HG02973 (cell line): ENCODE measurements at regions not wholly inside any gene's neighbourhood (a gene's known extent, or its start where the extent isn't known, plus 50 kb on each side); places are given as distances from the start of the nearest gene placed in this dataset.

Experiments
- ATAC-seq: cut with Tn5 transposase; IDR thresholded peaks from one replicate; pipeline ENCODE4 v1.9.1; 2021; ENCODE audit warnings: moderate library complexity; ENCODE audit not compliant: unreplicated experiment

DNA sequence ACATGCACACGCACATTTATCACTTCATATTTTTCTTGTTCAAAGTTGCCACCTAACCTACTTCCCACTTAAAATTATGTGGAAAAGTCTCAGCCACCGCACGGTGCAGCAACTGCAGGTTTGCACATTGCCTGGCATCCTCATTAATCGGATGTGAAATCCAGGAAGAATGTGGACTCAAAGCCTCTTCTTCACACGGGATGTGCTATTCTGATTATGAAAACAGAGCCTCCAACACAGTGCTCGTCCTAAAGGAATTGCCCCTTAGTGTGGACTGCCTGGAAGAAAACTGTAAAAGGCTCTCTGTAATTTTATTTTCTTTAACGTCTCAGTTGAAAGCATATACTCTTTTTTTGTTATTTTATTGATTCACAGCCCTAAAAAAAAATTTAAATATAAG, 1303.5 kb downstream of the EFNB2 start:
- ATAC-seq = no peak

DNA sequence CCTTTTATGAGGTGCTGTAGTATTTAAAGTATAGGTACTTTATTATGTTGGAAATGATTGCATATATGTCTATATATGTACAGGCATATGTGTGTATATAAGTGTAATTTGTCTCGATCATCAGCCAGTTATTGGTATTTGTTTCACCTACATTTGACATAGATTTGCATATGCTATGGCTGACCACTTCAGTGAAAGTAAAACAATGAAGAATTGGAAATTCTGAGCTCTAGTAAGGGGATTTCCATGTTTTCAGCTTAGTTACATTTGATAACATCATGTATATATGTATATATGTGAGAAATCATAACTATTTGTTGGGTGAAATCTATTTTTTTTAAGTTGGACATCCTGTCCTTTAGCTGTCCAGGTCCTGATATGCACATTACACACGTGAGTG, 1303.9 kb downstream of the EFNB2 start:
- no peak for ATAC-seq

DNA sequence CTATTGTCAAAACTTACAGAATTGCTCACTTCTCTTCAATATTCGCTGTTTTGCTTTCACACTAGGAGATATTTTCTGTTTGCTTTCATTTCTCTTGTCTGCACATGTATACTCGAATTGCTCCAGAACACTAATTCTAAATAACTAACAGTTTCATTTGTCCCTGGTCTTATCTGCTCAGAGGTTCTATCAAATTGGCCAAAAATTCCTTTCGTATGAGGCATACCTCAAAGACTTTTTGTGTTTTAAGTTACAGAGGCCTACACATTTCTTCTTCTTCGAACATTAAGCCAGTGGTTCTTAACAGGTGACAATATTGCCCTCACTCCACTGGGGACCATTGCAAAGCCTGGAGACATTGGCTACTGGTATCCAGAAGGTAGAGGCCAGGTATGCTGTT, 1314.6 kb downstream of the EFNB2 start:
- ATAC-seq = no peak

DNA sequence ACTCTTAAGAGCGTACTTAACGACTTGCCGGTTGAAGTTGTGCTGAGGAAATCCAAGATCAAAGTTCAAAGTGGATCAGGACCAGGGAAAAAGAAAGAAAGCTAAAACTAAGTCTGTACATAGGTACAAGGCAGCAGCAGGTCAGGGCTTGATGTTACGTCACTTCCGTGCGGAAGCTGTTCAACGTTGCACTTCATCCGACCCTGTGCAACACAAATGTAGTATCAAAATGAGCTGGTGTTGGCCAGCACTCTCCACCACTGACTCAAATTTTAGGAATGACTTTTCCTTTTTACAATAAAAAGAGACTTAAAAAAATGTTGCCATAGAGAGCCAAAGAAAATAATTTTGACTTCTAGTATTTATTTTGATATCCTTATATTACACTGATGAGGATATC, 1315.4 kb downstream of the EFNB2 start:
- ATAC-seq = no peak

DNA sequence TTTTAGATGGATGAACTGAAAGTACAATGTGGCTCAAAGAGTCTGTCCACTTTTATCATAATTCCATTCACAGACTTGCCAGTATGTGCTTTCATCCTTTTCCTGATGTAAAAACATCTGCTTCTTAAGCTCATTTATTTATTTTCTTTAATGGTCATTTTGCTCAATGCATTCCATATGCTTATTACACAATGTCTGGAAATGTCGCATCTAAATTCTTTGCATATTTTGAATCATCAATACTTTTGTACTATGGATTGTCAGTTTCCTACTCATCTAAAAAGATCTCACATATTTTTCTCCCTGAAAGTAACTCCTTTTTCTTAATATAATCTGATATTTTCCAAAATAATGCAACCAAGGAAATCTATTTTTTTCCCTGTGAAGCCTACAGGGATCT, 1315.8 kb downstream of the EFNB2 start:
- ATAC-seq = no peak

DNA sequence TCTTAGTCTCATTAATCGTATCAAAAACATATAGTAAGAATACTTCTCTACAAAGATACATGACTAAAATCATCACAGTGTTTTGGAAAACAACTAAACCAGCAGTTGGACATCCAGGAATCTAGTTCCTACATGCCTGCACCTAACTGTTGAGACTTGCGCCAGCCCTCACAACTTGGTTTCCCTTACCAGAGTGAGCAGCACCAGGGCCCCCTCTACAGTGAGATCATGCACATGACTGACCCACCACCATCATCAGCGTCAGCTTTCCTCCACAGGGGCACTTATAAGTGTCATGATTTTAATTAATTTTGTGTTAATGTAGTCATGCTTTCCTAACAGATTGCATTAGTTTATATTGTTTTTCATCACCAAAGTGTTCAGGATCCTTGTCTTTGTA, 1322.0 kb downstream of the EFNB2 start:
- ATAC-seq = no peak

DNA sequence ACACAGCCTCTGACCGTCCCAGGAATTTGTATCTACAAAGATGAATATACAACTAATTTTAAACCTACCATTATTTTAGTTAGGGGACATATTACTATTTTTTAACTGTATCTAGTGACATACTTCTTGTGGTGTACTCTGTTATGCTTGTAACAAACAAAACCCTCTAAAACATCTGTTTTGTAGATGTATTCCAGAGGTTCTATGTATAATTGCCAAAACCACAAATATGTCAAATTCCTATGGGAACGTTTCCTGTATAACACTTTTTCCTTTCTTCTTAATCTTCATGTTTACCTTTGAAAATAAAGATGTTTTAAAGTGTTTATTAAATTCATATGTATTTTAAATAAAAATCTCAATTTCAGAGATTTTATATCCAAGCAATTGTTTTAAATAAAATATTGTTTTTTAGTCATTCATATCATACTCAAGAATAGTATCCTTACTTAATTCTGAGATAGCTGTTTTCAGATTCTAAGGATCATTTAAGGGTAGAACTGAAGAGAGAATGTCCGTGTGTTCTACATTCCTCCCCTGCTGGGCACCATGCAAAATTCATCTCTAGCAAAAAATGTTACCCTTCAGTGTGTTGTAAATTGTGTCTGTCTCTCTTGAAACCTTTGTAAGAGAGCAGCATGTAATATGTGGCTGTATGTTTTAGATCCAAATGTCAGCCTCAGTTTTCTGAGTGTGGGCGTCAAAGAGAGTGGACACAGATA, 1327.7 kb downstream of the EFNB2 start:
- ATAC-seq = no peak

DNA sequence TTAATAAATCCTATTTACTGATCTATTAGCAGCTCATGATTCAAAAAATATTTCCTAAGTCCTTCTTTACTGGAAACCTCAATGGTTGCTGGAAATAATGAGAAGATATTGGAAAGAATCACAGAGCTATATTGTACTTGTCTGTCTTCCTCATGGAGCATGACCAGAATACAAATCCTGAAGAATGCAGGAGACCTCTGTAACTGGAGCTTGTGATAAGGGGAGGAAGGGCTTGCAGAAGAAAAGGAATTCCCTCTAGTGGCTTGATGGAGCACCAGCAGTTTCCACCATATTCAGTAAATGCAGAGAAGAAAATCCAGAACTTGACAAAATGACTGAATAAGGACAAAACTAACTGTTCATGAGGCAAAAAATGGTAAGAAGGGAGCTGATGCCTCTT, 1333.1 kb downstream of the EFNB2 start:
- no peak for ATAC-seq

DNA sequence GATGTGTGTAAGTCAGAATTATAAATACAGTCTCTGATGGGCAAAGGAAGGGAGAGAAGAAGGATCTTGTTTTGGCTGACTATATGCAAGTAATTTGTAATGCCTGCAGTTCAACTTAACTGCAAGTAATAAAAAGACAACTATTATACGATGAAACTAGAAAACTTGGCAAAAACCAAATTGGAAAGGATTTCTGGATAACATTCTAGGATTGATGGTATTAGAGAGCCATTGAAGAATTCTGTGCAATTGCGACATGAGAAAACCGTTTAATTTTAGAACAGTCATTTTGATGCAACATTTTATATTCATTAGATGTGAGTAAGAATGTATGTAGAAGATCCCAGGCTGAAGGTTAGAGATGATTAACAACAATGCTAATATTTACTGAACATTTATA, 1334.1 kb downstream of the EFNB2 start:
- no peak for ATAC-seq

DNA sequence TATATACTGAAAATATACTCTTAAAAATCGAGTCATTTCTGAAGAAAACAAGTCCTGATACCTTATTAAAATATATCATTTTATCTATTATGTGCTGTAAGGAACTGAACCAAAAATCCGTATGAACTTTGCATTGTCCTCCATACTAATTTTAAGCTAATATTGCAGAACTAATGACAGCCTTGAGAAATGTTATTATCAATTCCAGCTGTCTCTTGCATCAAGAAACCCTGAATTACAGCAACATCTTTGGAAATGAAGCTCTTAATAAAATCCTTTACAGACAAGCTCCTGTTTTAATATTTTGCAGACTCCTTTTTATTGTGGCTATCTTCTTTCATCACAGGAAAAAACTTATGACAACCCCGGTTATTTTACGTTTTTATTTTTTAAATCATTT, 1335.3 kb downstream of the EFNB2 start:
- ATAC-seq = no peak

DNA sequence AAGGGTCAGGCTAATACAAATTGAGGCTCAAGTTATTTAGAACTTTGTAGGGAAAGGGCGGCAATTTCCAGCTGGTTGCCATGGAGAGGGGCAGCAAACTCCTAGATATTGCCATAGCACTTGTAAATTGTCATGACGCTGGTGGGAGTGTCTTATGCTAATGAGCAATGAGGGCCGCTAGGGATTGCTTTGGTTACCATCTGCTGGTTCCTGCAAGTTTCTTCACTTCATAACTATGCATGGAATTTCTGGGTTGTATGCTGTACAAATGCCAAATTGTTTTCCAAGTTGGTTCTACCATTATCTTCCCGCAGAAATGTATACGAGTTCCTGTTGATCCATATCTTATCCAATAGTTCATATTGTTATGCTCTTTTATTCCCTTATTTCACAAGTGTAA, 1339.4 kb downstream of the EFNB2 start:
- ATAC-seq = no peak

DNA sequence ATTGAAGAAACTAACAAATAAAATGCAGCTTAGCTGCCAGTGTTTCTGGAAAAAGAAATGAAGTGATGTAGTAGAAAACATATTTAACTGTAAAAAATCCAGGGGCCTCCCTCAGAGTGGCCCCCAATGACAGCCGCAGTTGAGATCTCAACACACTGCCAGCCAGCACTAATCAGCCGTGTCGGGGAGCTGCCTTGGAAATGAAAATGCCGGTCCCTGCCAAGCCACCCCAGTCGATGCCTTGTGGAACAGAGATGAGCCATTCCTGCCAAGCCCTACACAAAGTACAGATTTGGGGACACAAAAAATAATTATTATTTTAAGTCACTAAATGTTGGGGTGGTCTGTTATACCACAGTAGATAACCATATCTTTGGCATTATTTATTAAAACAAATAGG, 1342.4 kb downstream of the EFNB2 start:
- no peak for ATAC-seq

DNA sequence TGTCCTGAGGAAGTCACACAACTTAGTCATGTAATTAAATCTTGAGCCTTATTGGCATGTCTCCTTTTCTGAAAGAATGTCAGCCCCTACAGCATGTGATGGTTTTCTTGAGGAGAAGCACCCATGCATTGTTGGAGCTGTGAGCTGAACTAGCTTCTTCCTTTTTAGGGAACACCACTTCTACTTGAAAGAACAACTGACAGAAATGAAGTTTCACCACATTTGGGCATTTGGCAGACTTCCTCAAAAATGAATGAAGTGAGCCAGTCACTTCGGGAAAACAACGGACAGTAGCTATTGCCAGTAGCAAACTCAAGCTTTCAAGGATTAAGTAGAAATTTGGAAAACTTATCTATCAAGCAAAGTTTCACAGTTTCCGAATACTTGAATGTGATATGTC, 1351.3 kb downstream of the EFNB2 start:
- no peak for ATAC-seq

DNA sequence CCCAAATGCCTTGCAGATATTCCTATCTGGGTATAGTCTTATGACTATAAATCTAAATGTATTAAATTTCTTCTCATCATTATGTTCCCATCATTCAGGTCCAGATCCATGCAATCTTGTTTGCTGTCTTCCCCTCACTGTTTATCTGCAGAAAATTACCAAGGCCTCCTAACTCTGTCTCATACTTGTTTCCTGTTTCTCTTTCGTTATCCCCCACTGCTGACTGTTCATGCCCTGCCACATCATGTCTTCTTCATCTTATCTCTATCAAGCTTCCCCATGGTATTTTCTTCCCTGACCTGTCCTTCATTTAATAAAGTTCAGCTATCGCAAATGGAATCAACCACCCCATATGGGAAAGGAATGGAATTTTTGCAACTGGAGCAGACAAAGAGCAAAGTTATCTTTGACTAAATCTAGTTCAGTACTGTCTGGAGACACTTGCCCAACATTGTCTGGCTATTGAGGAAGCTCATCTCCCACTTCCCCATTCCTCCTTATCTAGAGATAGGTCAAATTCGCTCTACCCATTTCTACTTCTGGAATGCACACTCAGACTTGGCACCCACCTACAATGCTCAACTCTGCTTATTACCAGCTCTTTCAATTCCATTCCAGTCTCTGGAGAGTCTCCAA, 1358.1 kb downstream of the EFNB2 start:
- ATAC-seq = no peak

DNA sequence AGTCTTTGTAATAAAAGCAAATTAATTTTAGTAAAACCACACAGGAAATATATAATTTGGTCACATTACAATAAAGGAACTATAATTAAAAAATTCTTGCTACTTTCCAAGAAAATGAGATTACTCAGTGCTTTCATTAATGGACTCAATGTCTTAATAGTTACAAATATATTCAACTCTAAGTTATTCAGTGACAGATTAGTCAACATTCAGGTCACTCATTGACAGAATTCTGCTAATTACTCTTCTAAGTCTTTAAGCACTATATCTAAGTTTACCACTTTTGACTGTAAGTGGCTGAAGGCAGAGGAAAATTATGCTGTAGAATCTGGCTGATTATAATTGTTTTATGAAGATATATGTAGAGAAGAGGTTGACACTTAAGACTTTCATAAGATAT, 1365.0 kb downstream of the EFNB2 start:
- ATAC-seq = no peak

DNA sequence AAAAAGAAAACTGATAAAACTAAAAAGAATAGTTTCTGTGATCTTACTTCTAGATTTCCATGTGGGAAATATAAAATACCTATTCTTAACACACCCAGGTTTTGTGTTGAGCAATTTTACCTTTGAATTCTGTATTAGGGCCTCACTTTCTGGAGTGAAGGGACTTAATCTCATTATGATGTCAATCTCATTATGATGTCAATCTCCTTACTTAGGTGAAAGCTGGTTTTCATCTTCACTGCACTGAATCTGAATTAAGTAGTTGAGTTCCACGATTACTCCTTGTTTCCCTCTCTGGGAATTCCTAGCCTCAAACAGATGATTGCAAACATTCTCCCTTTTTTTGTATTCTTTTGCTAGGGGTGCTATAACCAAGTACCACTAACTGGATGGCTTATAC, 1367.2 kb downstream of the EFNB2 start:
- no peak for ATAC-seq

DNA sequence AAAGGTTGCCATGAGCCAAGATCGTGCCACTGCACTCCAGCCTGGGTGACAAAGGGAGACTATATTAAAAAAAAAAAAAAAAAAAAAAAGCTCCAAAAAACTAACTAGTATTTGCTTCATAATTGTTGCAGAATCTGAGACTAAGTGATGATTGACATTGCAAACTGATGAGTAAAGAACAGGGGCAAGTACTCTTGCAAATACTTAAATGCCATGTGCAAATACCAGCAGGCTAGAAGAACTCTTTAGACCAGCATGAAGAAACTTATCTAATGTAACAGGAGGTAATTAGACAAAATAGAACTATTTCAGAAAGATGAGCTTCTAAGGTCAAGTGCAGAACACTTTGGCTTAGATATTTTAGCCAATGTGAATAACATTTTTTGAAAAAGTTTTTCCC, 1368.1 kb downstream of the EFNB2 start:
- no peak for ATAC-seq

DNA sequence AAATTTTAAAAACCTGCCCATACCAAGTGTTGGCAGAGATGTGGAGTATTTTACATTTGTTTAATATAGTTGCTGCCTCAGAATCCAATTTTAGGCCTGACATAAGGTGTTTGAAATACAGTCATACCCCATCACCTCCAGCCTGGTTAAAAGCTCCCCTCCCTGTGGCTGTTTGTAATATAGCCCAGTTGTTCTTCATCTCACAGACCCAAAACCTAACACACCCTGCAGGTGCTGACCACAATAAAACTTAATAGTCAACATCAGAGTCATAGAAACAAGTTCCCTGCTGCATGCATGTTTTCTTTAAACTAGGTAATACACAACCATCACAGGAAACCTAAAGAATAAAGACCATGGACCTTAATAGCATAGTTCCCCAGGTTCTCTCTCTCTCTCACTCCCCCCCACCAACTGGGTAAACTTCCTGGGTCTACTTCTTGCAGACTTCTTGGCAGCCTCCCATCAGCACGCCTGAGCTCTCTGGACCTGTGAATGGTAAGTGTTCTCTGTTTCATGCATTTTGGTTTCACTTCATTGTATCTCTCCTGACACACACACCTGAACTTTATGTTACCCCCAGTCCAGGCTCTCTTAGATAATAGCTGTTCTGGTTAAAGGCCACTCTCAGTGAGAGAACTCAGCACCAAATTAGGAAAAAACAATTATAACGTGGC, 1369.9 kb downstream of the EFNB2 start:
- peak; percentile 58 for ATAC-seq

DNA sequence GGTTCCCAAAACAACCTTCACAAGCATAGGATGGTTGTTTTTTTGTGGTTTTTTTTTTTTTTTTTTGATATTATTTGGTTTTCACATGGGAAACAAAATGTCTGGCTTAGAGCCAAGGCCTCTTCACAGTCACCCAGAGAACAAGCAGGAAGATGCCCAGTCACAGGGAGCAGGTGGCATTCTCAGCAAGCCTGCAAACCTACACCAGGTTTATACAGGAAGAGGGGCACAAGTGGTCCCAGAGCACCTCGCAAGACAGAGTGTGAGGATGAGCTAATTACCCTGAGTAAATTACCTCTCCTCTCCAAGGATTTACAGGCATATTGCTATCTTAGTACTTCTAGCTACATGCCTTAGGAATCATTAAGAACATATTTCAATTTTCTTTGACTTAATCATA, 1375.6 kb downstream of the EFNB2 start:
- ATAC-seq = no peak

DNA sequence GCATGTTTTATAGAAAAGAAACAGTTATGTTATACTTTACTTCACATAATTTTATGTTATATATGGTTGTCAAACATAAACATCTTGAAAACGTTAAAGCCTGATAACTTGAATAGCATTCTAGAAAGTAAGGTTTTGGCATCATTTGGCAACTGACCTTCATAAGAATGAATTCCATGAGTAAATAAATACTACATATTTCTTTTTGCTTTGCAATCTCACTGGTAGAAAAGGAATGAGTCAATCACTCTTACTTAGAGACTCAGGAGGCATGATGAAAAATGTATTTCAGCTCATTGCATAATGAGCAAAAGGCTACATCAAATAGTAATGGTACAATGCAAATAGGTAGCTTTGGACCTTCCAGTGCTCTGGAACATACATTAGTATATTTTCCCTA, 1381.9 kb downstream of the EFNB2 start:
- no peak for ATAC-seq

DNA sequence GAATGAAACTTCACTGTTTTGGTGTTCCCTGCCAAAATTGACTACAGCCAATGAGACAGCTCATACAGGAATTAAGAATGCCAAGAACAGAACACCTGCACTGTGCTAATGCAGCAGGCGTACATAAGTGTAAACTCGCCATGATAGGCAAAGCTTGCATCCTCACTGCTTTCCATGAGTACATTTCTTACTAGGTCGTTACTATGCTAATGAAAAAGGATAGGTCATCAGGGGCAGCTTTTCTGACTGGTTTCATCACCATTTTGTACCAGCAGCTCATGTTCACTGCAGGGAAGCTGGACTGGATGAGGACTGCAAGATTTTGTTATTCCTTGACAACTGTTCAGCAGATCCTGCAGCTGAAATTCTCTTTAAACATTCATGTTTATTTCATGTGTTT, 1383.8 kb downstream of the EFNB2 start:
- no peak for ATAC-seq

DNA sequence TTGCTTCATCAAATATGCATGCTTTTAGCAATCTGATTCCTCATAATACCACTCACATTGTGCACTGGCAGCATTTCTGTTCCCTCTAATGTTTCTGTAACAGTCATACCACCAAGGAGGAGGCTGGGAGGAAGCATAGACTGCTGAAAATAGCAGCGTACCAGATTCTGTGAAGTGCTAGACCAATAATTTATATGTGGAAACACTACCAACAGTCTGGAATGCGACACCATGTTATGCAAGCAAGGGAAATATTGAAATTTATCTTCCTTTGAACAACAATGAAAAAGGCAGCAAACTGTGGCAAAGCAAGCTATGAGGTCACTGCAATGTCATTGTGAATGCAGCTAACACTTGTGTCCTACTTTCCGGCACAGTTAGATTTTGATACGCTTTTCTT, 1388.0 kb downstream of the EFNB2 start:
- no peak for ATAC-seq
